Spleen (tissue), 11 donors: ENCODE measurements at regions not wholly inside any gene's neighbourhood (a gene's known extent, or its start where the extent isn't known, plus 50 kb on each side); places are given as distances from the start of the nearest gene placed in this dataset.
A peak's percentile ranks its signal among the peaks of the same experiment; 100 is the strongest.

Source experiments
- DNase-seq: peaks from one replicate; pipeline ENCODE4 v3.0.0-alpha.2; 2020
- H3K27ac ChIP-seq, 8 donors: fragments of 200-600 bp; sonication (generic) in 7 of 8; 1 replicate in 4 of 8; 2 replicates in 4 of 8; pipeline versions ENCODE4 v1.5.0 to v1.8.0; 2016 to 2021; ENCODE audit warnings: inconsistent platforms in 4 of 8, mild to moderate bottlenecking in 4 of 8, moderate library complexity in 1 of 8
- H3K27me3 ChIP-seq, 7 donors: fragments of 200-600 bp; sonication (generic) in 6 of 7; replicated peaks in 1 of 7; 1 replicate in 4 of 7; 2 replicates in 3 of 7; pipeline versions ENCODE4 v1.5.0 to v1.8.0; 2016 to 2021; ENCODE audit warnings: inconsistent platforms in 3 of 7, mild to moderate bottlenecking in 1 of 7
- H3K36me3 ChIP-seq, 6 donors: fragments of 200-600 bp; sonication (generic) in 5 of 6; 1 replicate in 4 of 6; 2 replicates in 2 of 6; pipeline versions ENCODE4 v1.5.0 to v1.8.0; 2016 to 2021; ENCODE audit warnings: inconsistent platforms in 2 of 6
- H3K4me1 ChIP-seq, 6 donors: fragments of 200-600 bp; sonication (generic) in 5 of 6; 1 replicate in 3 of 6; 2 replicates in 3 of 6; pipeline versions ENCODE4 v1.5.0 to v1.8.0; 2016 to 2021; ENCODE audit warnings: inconsistent platforms in 3 of 6
- H3K4me3 ChIP-seq, 8 donors: fragments of 200-600 bp; sonication (generic) in 7 of 8; 1 replicate in 4 of 8; 2 replicates in 4 of 8; pipeline versions ENCODE4 v1.5.0 to v1.8.0; 2016 to 2021; ENCODE audit warnings: inconsistent platforms in 4 of 8, mild to moderate bottlenecking in 4 of 8, moderate library complexity in 2 of 8
- H3K9me3 ChIP-seq, 8 donors: fragments of 200-600 bp; sonication (generic) in 7 of 8; 1 replicate in 4 of 8; 2 replicates in 4 of 8; pipeline versions ENCODE4 v1.5.0 to v1.8.0; 2016 to 2021; ENCODE audit warnings: inconsistent platforms in 4 of 8
- POLR2A ChIP-seq, 3 donors: fragments of 450-650 bp; IDR thresholded peaks; one replicate each; pipeline ENCODE4 v1.5.1; 2017; ENCODE audit warnings: antibody characterized with exemption in 3 of 3, mild to moderate bottlenecking in 1 of 3
- POLR2AphosphoS5 ChIP-seq, 3 donors: sonication (generic); formaldehyde crosslinking; IDR thresholded peaks; one replicate each; pipeline ENCODE4 v1.5.1; 2017; ENCODE audit warnings: antibody characterized with exemption in 3 of 3
- WGBS, 5 donors: extraction: QIAGEN DNeasy Blood & Tissue Kit in 3 of 5; methylation state at CpG; one replicate each; pipeline versions ENCODE4 v1.1.5 to v1.1.7; 2013 to 2018; 5-methylcytosine and 5-hydroxymethylcytosine counted together
- intact Hi-C: fragments of 100-400 bp; cut with DNase I; formaldehyde crosslinking; loops from one replicate; pipeline ENCODE4 v1.15.0; 2023; ENCODE audit warnings: low total_unique reads
- TF ChIP-seq, protein P1 (sequence below), 11 experiments: fragments of 200-600 bp in 7 of 11; fragments of 450-650 bp in 4 of 11; sonication (generic) in 4 of 11; IDR thresholded peaks in 8 of 11; conservative IDR thresholded peaks in 3 of 11; 1 replicate in 7 of 11; 2 replicates in 4 of 11; pipeline versions ENCODE4 v1.4.0 to v1.8.0; 2016 to 2021; ENCODE audit warnings: antibody characterized with exemption in 11 of 11, inconsistent platforms in 4 of 11, mild to moderate bottlenecking in 1 of 11
- donor health status: healthy with polysubstance abuse.
- donor health status: DM: no; HTN: no; CAD: no; lungs with moderate emphysema.
- donor health status: DM: no; HTN: no; CAD: no.
- donor health status: Bipolar disorder and iron deficiency.
- donor health status: healthy.
- donor health status: DM: no; HTN: no; CAD: no.
- donor health status: DM: yes; HTN: yes; CAD: no.

DNA sequence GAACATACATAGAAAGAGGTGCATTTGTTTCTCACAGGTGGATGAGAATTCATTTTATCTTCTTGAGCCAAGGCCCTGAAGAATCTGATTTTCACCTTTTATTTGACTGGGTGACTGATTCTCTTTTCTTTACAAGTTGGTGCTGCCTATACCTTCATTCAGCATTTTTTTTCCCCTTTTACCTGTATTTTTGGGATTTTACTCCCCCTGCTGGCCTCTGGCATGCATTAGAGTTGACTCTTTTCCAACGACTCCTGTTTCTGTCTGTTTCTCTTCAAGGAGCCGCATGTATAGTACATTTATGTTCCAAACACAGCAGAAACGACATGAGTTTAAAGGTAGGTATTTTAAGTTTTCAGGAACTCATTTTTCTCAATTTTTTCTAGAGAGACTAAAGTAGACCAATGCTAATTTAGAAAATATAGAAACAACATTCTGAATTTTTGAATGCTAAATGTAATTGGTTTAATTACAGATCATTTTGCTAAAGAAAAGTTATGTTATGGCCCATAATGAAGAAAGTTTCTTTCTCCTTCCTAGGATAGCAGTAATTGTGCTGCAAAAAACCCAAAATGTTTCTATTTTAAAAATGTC, 149.8 kb upstream of the HDAC9 start:
- Histone ChIP-seq H3K4me3 (no peak overlapping the region), H3K4me1 (peaks cover 0 to 53% (median 10%) of the 10 kb centered on the region in 6 donors), H3K9me3 (peaks cover 0 to 9% (median 7%) of the 10 kb centered on the region in 8 donors), H3K36me3 (peaks cover 0 to under 1% (median 0%) of the 10 kb centered on the region in 6 donors), H3K27ac (no peak overlapping the region), H3K27me3 (no peaks in the 10 kb centered on the region)
- intact Hi-C loops, result loop anchor here (10.0 kb wide), 1 partner anchor 661 kb away; no protein-coding TSS in a partner anchor
- 21 to 28% (median 26%) methylated on average over 3 of the region's 3 CpGs for WGBS, 5 donors
- TF ChIP-seq, protein P1, sequence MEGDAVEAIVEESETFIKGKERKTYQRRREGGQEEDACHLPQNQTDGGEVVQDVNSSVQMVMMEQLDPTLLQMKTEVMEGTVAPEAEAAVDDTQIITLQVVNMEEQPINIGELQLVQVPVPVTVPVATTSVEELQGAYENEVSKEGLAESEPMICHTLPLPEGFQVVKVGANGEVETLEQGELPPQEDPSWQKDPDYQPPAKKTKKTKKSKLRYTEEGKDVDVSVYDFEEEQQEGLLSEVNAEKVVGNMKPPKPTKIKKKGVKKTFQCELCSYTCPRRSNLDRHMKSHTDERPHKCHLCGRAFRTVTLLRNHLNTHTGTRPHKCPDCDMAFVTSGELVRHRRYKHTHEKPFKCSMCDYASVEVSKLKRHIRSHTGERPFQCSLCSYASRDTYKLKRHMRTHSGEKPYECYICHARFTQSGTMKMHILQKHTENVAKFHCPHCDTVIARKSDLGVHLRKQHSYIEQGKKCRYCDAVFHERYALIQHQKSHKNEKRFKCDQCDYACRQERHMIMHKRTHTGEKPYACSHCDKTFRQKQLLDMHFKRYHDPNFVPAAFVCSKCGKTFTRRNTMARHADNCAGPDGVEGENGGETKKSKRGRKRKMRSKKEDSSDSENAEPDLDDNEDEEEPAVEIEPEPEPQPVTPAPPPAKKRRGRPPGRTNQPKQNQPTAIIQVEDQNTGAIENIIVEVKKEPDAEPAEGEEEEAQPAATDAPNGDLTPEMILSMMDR (IDR thresholded peaks at IDR 0.05 in 8 of 11, conservative IDR thresholded peaks at IDR 0.05 in 3 of 11), result peak; percentile 45 to 86 (median 75)
- TF ChIP-seq POLR2AphosphoS5 (IDR thresholded peaks at IDR 0.05) (no peak), POLR2A (IDR thresholded peaks at IDR 0.05) (no peak)
- DNase-seq, result no peak

DNA sequence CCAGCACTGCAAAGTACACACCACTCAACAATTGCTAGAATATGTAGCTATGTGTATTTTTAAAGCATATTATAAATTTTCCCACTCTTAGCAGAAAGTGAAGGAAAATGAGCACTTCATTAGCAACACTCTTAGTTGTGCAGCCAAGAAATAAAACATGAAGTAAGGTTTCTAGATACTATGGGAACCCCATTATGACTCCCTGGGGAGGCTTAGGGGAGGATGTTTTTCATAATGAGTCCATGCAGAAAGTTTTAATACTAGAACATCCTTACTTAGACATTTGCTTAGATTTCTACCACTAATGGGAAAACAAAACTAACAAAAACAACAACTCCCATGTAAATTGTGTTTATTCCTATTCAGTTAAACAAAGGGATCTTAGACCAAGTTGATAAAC, 148.4 kb upstream of the HDAC9 start:
- no peak for DNase-seq
- Histone ChIP-seq H3K4me3 (no peak overlapping the region), H3K27ac (no peak overlapping the region), H3K27me3 (no peaks in the 10 kb centered on the region), H3K36me3 (no peaks in the 10 kb centered on the region), H3K4me1 (peaks cover 0 to 49% (median 10%) of the 10 kb centered on the region in 6 donors), H3K9me3 (no peaks in the 10 kb centered on the region)
- intact Hi-C loops, result loop anchor here (10.0 kb wide), 1 partner anchor 662 kb away; no protein-coding TSS in a partner anchor
- TF ChIP-seq, protein P1 (IDR thresholded peaks at IDR 0.05 in 8 of 11, conservative IDR thresholded peaks at IDR 0.05 in 3 of 11), result no peak
- no peak for TF ChIP-seq POLR2AphosphoS5 (IDR thresholded peaks at IDR 0.05)
- TF ChIP-seq POLR2A (IDR thresholded peaks at IDR 0.05), result no peak

DNA sequence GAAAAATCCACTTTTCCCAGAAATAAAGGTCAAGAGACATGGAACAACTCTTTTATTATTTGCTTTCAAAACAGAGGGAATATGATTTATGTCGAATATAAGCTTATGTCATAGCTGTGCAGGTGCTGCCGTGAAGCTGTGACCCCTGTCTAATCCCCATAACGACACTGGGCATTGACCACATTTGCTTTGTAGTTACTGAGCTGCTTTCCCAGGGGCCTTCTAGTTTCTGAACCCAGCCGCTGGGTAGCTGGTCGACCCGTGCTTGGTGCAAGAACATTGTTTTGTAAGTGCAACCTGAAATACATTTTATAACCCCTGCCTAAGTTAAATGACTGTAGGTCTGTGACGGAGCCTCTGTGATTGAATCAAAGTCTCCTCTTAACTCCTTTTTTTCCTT, 144.9 kb upstream of the HDAC9 start:
- H3K4me3 ChIP-seq, result no peak overlapping the region
- WGBS, 5 donors, result 80 to 89% (median 88%) methylated on average over 7 of the region's 7 CpGs
- no peaks in the 10 kb centered on the region for H3K36me3 ChIP-seq
- no peak overlapping the region for H3K27ac ChIP-seq
- H3K9me3 ChIP-seq, result no peaks in the 10 kb centered on the region
- H3K27me3 ChIP-seq, result no peaks in the 10 kb centered on the region
- H3K4me1 ChIP-seq, result peaks cover 1 to 62% (median 18%) of the 10 kb centered on the region in 6 donors
- no peak for DNase-seq
- intact Hi-C loops, result loop anchor here (10.0 kb wide), 1 partner anchor 314 kb away; no protein-coding TSS in a partner anchor
- no peak for TF ChIP-seq POLR2AphosphoS5 (IDR thresholded peaks at IDR 0.05)
- TF ChIP-seq, protein P1 (IDR thresholded peaks at IDR 0.05 in 8 of 11, conservative IDR thresholded peaks at IDR 0.05 in 3 of 11), result no peak
- no peak for TF ChIP-seq POLR2A (IDR thresholded peaks at IDR 0.05)

DNA sequence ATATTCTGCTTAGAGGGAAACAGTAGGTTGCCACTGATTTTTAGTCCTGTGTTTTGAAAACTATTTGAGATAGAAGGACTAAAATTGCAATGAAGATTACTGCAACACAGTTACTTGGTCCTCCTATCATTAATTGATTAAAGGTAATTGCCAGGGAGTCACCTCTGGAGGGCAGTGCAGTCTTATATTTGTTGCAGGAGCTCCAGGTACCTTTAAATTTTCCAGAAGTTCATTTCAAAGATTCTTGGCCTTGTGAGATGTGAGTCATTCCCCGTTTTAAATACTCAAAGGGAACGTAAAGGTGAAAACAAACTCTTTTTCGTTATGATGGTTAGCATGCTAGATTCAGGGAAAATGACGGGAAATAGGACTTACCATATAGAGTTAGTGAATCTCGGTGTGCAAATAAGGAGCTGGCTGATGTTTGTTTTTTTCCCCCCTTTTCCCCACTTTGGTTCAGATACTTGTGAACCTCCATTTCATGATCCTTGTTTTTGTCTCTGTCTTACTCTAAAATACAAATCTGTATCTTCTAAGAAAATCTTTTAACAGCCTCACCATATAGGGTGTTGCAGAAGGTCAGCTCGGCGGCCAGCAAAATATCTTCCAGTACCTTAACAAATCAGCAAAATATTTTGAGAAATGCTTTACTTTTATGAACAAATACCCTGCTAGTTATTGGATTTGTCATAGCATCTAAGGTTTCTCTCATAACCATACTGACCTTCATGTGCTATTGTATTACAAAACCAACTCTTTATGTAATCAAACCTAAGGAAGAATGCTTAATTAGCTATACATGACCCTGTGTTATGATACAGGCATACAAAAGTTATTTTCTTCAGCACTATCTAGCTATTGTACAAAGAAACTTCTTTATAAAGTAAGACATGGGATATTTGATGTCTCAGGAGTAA, 143.0 kb upstream of the HDAC9 start:
- WGBS, 5 donors, result 55 to 78% (median 67%) methylated on average over 7 of the region's 7 CpGs
- no peaks in the 10 kb centered on the region for H3K9me3 ChIP-seq
- H3K4me1 ChIP-seq, result peaks cover 5 to 58% (median 20%) of the 10 kb centered on the region in 6 donors
- no peak for DNase-seq
- TF ChIP-seq, protein P1 (IDR thresholded peaks at IDR 0.05 in 8 of 11, conservative IDR thresholded peaks at IDR 0.05 in 3 of 11), result peak; percentile 15 to 65 (median 50)
- no peak for TF ChIP-seq POLR2A (IDR thresholded peaks at IDR 0.05)
- no peak overlapping the region for H3K4me3 ChIP-seq
- H3K27ac ChIP-seq, result no peak overlapping the region
- no peaks in the 10 kb centered on the region for H3K27me3 ChIP-seq
- intact Hi-C loops, result loop anchor here (10.0 kb wide), 1 partner anchor 312 kb away; no protein-coding TSS in a partner anchor
- H3K36me3 ChIP-seq, result no peaks in the 10 kb centered on the region
